Erythroblast (primary cell): ENCODE measurements at regions not wholly inside any gene's neighbourhood (a gene's known extent, or its start where the extent isn't known, plus 50 kb on each side); places are given as distances from the start of the nearest gene placed in this dataset.

Experiments
- GATA1 ChIP-seq: IDR thresholded peaks from 2 replicates; pipeline ENCODE4 v1.6.1; 2011; ENCODE audit warnings: low read depth, mild to moderate bottlenecking, control low read depth, low read length, moderate library complexity
- POLR2A ChIP-seq: IDR thresholded peaks from 2 replicates; pipeline ENCODE4 v1.6.1; 2011; ENCODE audit warnings: mild to moderate bottlenecking, low read length

DNA sequence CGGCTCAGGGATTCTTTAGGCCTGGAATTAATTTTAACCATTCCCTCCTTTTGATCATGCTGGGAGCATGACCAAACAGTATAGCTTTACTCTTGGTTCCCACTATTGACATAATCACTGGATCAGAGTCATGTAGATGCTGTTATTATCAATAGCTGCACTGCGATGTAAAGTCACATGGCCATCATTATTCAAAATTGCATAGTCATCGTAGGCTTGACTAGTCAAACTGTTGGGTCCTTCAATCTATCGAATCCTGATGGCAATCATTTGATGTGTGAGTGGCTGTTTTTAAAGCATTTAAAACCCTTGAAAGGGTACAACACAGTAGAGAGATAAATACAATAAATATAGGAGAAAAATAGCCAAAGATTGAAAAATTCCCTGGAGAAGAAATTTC is 1194.1 kb downstream of the EFNA5 start:
- TF ChIP-seq POLR2A (no peak), GATA1 (no peak)
